ENCODE measurements at regions not wholly inside any gene's neighbourhood (a gene's known extent, or its start where the extent isn't known, plus 50 kb on each side); places are given as distances from the start of the nearest gene placed in this dataset.

- H2BK15ac ChIP-seq (ENCODE audit: low read length) = no peak overlapping the region
- no peak overlapping the region for H3K56ac ChIP-seq (replicated peaks; ENCODE audit: insufficient read length, low read depth, low read length)
- peak overlapping the region; percentile 18; the same call in 1 of the 2 replicates for H2AFZ ChIP-seq (ENCODE audit: low read length)
- H2BK20ac ChIP-seq (ENCODE audit: low read length) = no peak overlapping the region
- H3K9ac ChIP-seq (replicated peaks in 1 of 4; ENCODE audit: extremely low read depth in 1 of 4, low read depth in 3 of 4, low read length in 3 of 4) = no peak overlapping the region
- H4K8ac ChIP-seq (ENCODE audit: extremely low read depth, insufficient read depth, low read length) = no peak overlapping the region
- H2BK12ac ChIP-seq (ENCODE audit: low read depth, low read length) = no peak overlapping the region
- no peak overlapping the region for H2BK5ac ChIP-seq (ENCODE audit: low read depth, low read length)
- no peaks in the 10 kb centered on the region for H3K36me3 ChIP-seq (ENCODE audit: control insufficient read depth in 2 of 4, insufficient read depth in 4 of 4, low read length in 3 of 4)
- POLR2A ChIA-PET (ENCODE audit: partially characterized antibody) = no interaction called here
- CTCF ChIA-PET (ENCODE audit: partially characterized antibody) = no interaction called here
- no peaks in the 10 kb centered on the region for H4K20me1 ChIP-seq (replicated peaks in 1 of 2; ENCODE audit: control insufficient read depth in 1 of 2, insufficient read depth in 2 of 2, low read length in 2 of 2)
- FAIRE-seq = no peak
- no peak for DNase-seq (ENCODE audit: low read depth in 1 of 2, low spot score in 2 of 2)
- no peaks in the 10 kb centered on the region for H3K27me3 ChIP-seq (replicated peaks in 1 of 4; ENCODE audit: control insufficient read depth in 3 of 4, extremely low read depth in 1 of 4, insufficient read depth in 3 of 4, low read length in 3 of 4)
- H2BK120ac ChIP-seq (replicated peaks; ENCODE audit: low read depth, low read length) = no peak overlapping the region
- H3K4me1 ChIP-seq (replicated peaks in 1 of 4; ENCODE audit: control insufficient read depth in 3 of 4, insufficient read depth in 4 of 4, low read length in 3 of 4) = no peaks in the 10 kb centered on the region
- H2AK5ac ChIP-seq (ENCODE audit: low read depth, low read length) = no peak overlapping the region
- WGBS, 2 experiments (ENCODE audit: extremely low coverage in 1 of 2, insufficient coverage in 1 of 2, insufficient read length in 1 of 2, insufficient replicate concordance in 2 of 2, low coverage in 1 of 2, low lambda C conversion rate in 2 of 2, missing lambda C conversion rate in 1 of 2) = 85% methylated on average over 6 of the region's 6 CpGs; no CpG with 5 or more reads in 1 of the 2 experiments
- H3K27ac ChIP-seq (ENCODE audit: low read depth, low read length) = no peak overlapping the region
- no peak overlapping the region for H3K4me2 ChIP-seq (ENCODE audit: insufficient read depth in 1 of 2, low read depth in 2 of 2, low read length in 2 of 2)
- no peaks in the 10 kb centered on the region for H3K9me3 ChIP-seq (ENCODE audit: insufficient read depth in 2 of 2, low read depth in 1 of 2, low read length in 1 of 2)
- H3K23ac ChIP-seq (ENCODE audit: insufficient read length) = no peak overlapping the region
- H4K5ac ChIP-seq (ENCODE audit: insufficient read length, low read depth, low read length) = no peak overlapping the region
- H3K18ac ChIP-seq (ENCODE audit: extremely low read depth, low read length) = no peak overlapping the region
- H3K23me2 ChIP-seq (ENCODE audit: low read depth, low read length) = no peaks in the 10 kb centered on the region
- no peak overlapping the region for H4K91ac ChIP-seq (replicated peaks; ENCODE audit: insufficient read length, low read length)
- H3K14ac ChIP-seq (ENCODE audit: insufficient read length) = no peak overlapping the region
- H3K4me3 ChIP-seq (ENCODE audit: extremely low read depth in 1 of 4, insufficient read depth in 2 of 4, low read depth in 3 of 4, low read length in 4 of 4) = no peak overlapping the region
- no peak overlapping the region for H3K4ac ChIP-seq (replicated peaks; ENCODE audit: insufficient read length, low read depth, low read length)
- no peaks in the 10 kb centered on the region for H3K79me1 ChIP-seq (ENCODE audit: low read depth, low read length)
- no peaks in the 10 kb centered on the region for H3K79me2 ChIP-seq (ENCODE audit: control insufficient read depth in 1 of 2, insufficient read depth in 2 of 2, low read length in 2 of 2)
- no peak for TF ChIP-seq BACH1 (IDR thresholded peaks at IDR 0.05; ENCODE audit: low read length)
- no peak for TF ChIP-seq RFX5 (IDR thresholded peaks at IDR 0.05; ENCODE audit: borderline replicate concordance, low read depth, low read length)
- no peak for TF ChIP-seq BCL11A (IDR thresholded peaks at IDR 0.05; ENCODE audit: low read depth in 2 of 2, low read length in 2 of 2)
- TF ChIP-seq SUZ12 (IDR thresholded peaks at IDR 0.05; ENCODE audit: low read length) = no peak
- TF ChIP-seq ATF2 (IDR thresholded peaks at IDR 0.05; ENCODE audit: low read length) = no peak
- TF ChIP-seq CTCF (IDR thresholded peaks at IDR 0.05; ENCODE audit: control extremely low read depth in 1 of 3, insufficient read depth in 1 of 3, low read depth in 1 of 3, low read length in 3 of 3) = no peak
- no peak for TF ChIP-seq KDM5A (IDR thresholded peaks at IDR 0.05; ENCODE audit: low read length)
- no peak for TF ChIP-seq TBP (IDR thresholded peaks at IDR 0.05; ENCODE audit: low read depth, low read length)
- no peak for TF ChIP-seq POU5F1 (IDR thresholded peaks at IDR 0.05; ENCODE audit: low read depth, low read length)
These were observed 810.8 kb upstream of the ATXN7L3B start for GRCh38 chr12:73726881-73727280.

Measured in H1 (cell line).